Left ventricle myocardium inferior (tissue), 1 donor: ENCODE measurements at regions not wholly inside any gene's neighbourhood (a gene's known extent, or its start where the extent isn't known, plus 50 kb on each side); places are given as distances from the start of the nearest gene placed in this dataset.

Experiments used
- DNase-seq: peaks from one replicate; pipeline ENCODE4 v3.0.0-alpha.2; 2020
- H3K27ac ChIP-seq: fragments of 200-600 bp; replicated peaks from 2 replicates; pipeline ENCODE4 v1.8.0; 2021
- H3K27me3 ChIP-seq: fragments of 200-600 bp; 2 replicates; pipeline ENCODE4 v1.8.0; 2021; ENCODE audit warnings: low read depth
- H3K36me3 ChIP-seq: fragments of 200-600 bp; 2 replicates; pipeline ENCODE4 v1.8.0; 2021
- H3K4me1 ChIP-seq: fragments of 200-600 bp; 2 replicates; pipeline ENCODE4 v1.8.0; 2021
- H3K4me3 ChIP-seq: fragments of 200-600 bp; 2 replicates; pipeline ENCODE4 v1.8.0; 2021; ENCODE audit warnings: mild to moderate bottlenecking, moderate library complexity
- H3K9me3 ChIP-seq: fragments of 200-600 bp; replicated peaks from 2 replicates; pipeline ENCODE4 v1.8.0; 2021
- intact Hi-C: fragments of 100-400 bp; cut with micrococcal nuclease; formaldehyde crosslinking; loops from one replicate; pipeline ENCODE4 v1.11.0; 2022
- TF ChIP-seq, protein P1 (sequence below): fragments of 200-600 bp; IDR thresholded peaks from 2 replicates; pipeline ENCODE4 v1.8.0; 2021; ENCODE audit warnings: antibody characterized with exemption, mild to moderate bottlenecking, borderline replicate concordance
- donor health status: DM: no; HTN: yes; CAD: no; lungs with severe emphysema.

DNA sequence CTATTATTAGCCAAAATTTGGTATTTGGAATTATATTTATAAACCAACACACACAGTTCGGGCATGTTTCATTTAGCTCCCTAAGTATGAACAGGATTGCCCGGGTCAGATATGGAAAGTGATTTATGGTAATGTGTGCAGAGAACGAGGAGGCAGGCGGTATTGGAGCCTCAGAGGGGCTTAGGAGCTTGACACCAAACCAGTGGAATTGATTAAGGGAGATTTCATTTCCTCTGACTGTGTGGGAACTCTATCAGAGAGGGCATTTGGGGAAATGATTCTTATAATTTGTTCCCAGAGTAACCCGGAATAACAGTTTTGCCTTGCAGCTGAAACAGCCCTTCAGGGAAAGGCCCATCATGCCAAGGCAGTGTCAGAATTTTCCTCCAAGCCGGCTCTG lies 115.1 kb upstream of the SPTLC3 start:
- intact Hi-C loops = no loop called here
- DNase-seq = no peak
- TF ChIP-seq, protein P1, sequence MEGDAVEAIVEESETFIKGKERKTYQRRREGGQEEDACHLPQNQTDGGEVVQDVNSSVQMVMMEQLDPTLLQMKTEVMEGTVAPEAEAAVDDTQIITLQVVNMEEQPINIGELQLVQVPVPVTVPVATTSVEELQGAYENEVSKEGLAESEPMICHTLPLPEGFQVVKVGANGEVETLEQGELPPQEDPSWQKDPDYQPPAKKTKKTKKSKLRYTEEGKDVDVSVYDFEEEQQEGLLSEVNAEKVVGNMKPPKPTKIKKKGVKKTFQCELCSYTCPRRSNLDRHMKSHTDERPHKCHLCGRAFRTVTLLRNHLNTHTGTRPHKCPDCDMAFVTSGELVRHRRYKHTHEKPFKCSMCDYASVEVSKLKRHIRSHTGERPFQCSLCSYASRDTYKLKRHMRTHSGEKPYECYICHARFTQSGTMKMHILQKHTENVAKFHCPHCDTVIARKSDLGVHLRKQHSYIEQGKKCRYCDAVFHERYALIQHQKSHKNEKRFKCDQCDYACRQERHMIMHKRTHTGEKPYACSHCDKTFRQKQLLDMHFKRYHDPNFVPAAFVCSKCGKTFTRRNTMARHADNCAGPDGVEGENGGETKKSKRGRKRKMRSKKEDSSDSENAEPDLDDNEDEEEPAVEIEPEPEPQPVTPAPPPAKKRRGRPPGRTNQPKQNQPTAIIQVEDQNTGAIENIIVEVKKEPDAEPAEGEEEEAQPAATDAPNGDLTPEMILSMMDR = no peak

DNA sequence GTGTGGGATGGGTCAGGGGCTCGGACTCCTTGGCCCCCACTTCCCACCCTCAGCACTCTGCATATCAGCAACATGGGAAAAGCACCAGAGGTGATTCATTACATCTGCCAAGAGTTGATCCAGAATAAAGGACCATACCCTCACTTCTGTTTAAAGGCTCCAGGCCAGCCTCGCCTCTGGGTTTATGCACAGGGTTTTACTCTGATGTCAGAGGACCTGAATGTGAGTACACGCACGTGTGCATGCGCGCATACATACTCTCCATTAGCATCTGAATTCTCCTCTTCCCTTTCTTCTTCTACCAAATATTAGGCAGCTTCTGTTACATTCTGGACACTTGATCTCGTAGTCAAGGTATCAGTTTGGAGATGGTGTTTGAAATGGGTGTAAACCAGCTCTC lies 114.7 kb upstream of the SPTLC3 start:
- Histone ChIP-seq H3K36me3 (no peaks in the 10 kb centered on the region), H3K4me3 (no peak overlapping the region), H3K27me3 (no peaks in the 10 kb centered on the region), H3K9me3 (no peaks in the 10 kb centered on the region), H3K4me1 (no peaks in the 10 kb centered on the region), H3K27ac (no peak overlapping the region)
- no peak for DNase-seq
- intact Hi-C loops = no loop called here
- TF ChIP-seq, protein P1 = no peak

More for the DNA sequence above, 115.1 kb upstream of the SPTLC3 start:
- Histone ChIP-seq H3K36me3 (no peaks in the 10 kb centered on the region), H3K27ac (no peak overlapping the region), H3K4me1 (no peaks in the 10 kb centered on the region), H3K4me3 (no peak overlapping the region), H3K27me3 (no peaks in the 10 kb centered on the region), H3K9me3 (no peaks in the 10 kb centered on the region)

DNA sequence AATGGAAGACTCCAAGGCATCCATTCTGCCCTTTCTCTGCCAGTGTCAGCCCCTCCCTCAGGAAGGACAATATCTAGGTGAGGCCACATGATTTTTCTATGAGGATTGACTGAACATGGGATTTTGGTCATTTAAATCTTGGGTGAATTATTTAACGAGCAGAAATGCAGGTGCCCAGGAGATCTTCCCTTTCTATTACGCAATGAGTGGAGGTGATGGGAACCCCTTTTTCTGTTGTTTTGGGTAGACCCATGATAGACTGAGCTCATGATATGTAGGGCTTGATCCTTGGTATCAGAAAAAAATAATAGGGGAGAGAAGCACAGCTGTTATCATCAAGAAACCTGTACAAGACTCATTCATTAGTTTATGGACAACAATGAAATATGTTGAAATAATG lies 112.6 kb upstream of the SPTLC3 start:
- H3K4me1 ChIP-seq = no peaks in the 10 kb centered on the region
- TF ChIP-seq, protein P1 = no peak
- H3K4me3 ChIP-seq = no peak overlapping the region
- H3K9me3 ChIP-seq = no peaks in the 10 kb centered on the region
- no peaks in the 10 kb centered on the region for H3K27me3 ChIP-seq
- no peak overlapping the region for H3K27ac ChIP-seq
- no peaks in the 10 kb centered on the region for H3K36me3 ChIP-seq
- DNase-seq = no peak
- intact Hi-C loops = no loop called here

DNA sequence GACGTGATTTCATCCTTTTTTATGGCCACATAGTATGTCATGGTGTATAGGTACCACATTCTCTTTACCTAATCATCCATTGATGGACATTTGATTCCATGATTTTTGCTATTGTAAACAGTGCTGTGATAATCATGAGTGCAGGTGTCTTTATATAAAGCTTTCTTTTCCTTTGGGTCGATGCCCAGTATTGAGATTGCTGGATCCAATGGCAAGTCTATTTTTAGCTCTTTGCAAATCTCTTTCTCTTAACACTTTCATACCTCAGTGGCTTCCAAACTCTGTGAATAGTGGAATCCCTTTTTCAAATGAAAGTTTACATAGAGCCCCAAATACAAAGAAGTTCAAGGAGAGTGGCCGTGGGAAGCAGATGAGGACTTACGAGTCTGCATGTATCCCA lies 105.8 kb upstream of the SPTLC3 start:
- Histone ChIP-seq H3K4me3 (no peak overlapping the region), H3K4me1 (peaks cover 16% of the 10 kb centered on the region), H3K36me3 (no peaks in the 10 kb centered on the region), H3K9me3 (no peaks in the 10 kb centered on the region), H3K27ac (no peak overlapping the region), H3K27me3 (no peaks in the 10 kb centered on the region)
- intact Hi-C loops = no loop called here
- no peak for DNase-seq
- TF ChIP-seq, protein P1 = no peak

DNA sequence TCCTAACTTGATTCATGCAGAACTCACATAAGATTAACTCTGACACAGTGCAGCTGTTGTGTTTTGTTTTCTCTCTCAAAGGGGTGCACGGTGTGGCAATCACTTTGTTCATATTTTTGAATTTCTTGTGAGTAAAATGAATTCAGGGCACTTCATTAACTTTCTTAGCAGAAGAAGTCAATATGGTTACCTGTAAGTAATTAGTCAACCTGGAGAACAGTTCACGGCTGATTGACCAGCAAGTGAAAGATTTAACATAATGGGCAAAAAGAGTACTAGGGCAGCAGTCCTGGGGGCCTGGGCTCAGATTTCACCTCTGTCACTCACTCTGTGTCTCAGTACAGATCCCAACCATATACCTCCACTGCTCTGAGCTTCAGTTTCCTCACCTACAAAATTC lies 102.4 kb upstream of the SPTLC3 start:
- no peaks in the 10 kb centered on the region for H3K9me3 ChIP-seq
- H3K27me3 ChIP-seq = no peaks in the 10 kb centered on the region
- no peaks in the 10 kb centered on the region for H3K36me3 ChIP-seq
- no peak overlapping the region for H3K4me3 ChIP-seq
- TF ChIP-seq, protein P1 = no peak
- no peak overlapping the region for H3K27ac ChIP-seq
- intact Hi-C loops = no loop called here
- H3K4me1 ChIP-seq = peaks cover 16% of the 10 kb centered on the region
- no peak for DNase-seq

DNA sequence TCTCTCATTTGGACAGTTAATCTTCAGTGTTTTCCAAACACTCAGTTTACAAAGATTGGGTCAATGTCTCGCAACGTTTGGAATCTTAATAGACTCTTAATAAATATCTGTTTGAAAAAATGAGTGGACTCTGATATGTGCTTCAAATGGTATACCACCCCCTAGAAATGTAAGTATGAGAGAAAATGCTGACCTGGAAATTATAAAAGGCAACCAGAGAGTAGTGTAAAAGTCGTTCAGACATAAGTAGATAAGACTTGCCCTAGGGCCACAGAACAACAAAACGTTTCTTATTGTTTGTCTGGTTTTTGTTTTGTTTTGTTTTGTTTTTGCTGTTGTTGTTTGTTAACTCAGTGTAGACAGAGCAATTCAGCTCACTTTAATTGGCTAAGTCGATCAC lies 97.4 kb upstream of the SPTLC3 start:
- Histone ChIP-seq H3K27ac (no peak overlapping the region), H3K27me3 (peaks cover 5% of the 10 kb centered on the region), H3K4me3 (no peak overlapping the region), H3K9me3 (no peaks in the 10 kb centered on the region), H3K4me1 (no peaks in the 10 kb centered on the region), H3K36me3 (no peaks in the 10 kb centered on the region)
- TF ChIP-seq, protein P1 = no peak
- DNase-seq = no peak
- intact Hi-C loops = no loop called here
